22Rv1 (cell line): ENCODE measurements at regions not wholly inside any gene's neighbourhood (a gene's known extent, or its start where the extent isn't known, plus 50 kb on each side); places are given as distances from the start of the nearest gene placed in this dataset.

ENCODE experiments used
- CTCF ChIP-seq: fragments of 450-650 bp; IDR thresholded peaks from 2 replicates; pipeline ENCODE4 v1.5.1; 2017; ENCODE audit warnings: mild to moderate bottlenecking
- ZFX ChIP-seq: fragments of 450-650 bp; IDR thresholded peaks from 2 replicates; pipeline ENCODE4 v1.6.1; 2017; ENCODE audit warnings: antibody characterized with exemption, borderline replicate concordance

- TF ChIP-seq CTCF (no peak), ZFX (no peak)
Observed at GRCh38 chr6:164926686-164927085, 382.7 kb downstream of the C6orf118 start.
